HCT116 (cell line): ENCODE measurements at regions not wholly inside any gene's neighbourhood (a gene's known extent, or its start where the extent isn't known, plus 50 kb on each side); places are given as distances from the start of the nearest gene placed in this dataset.

ENCODE experiments used
- ATAC-seq: fragments of 200-7000 bp; cut with Tn5 transposase; 2 replicates; pipeline ENCODE4 v1.9.1; 2020; ENCODE audit warnings: mild to moderate bottlenecking, moderate library complexity
- BruUV-seq: library from RNA; stranded (reverse); fragments of 400-500 nt; replicated peaks from 2 replicates; lab custom pipeline; 2021; lab: Mats Ljungman, UMichigan
- CTCF ChIA-PET: fragments of 300-600 bp; sonication (Branson Sonifier 250); formaldehyde crosslinking; loops from one replicate; lab custom pipeline; 2021; ENCODE audit warnings: antibody characterized with exemption; lab: Charles Lee
- POLR2A ChIA-PET: fragments of 300-600, 350-600 bp; sonication (Branson Sonifier 250); formaldehyde crosslinking; loops from one replicate; lab custom pipeline; 2021; ENCODE audit warnings: antibody characterized with exemption; lab: Charles Lee
- RAD21 ChIA-PET, 2 experiments: fragments of 300-600 bp; sonication (Branson Sonifier 250); formaldehyde crosslinking; loops; one replicate each; lab custom pipeline; 2023; ENCODE audit warnings: low total read pairs in 2 of 2; ENCODE audit not compliant: uncharacterized antibody in 2 of 2, unreplicated experiment in 2 of 2, low non-redundant PET in 1 of 2; lab: Charles Lee
- DNase-seq: peaks from one replicate; pipeline ENCODE4 v3.0.0-alpha.2; 2010; ENCODE audit warnings: low read depth, low spot score
- H2AFZ ChIP-seq: fragments of 200-600 bp; shearing (Covaris generic), sonication (generic); 2 replicates; pipeline ENCODE4 v1.6.1; 2017; ENCODE audit warnings: low read depth, mixed run types, mixed read lengths, antibody characterized with exemption, low read length; ENCODE audit not compliant: poor library complexity, severe bottlenecking
- H3K27ac ChIP-seq: 2 replicates; pipeline ENCODE4 v1.5.1; 2012; ENCODE audit warnings: low read depth, low read length
- H3K27me3 ChIP-seq: fragments of 200-600 bp; sonication (generic); 2 replicates; pipeline ENCODE4 v1.6.1; 2016; ENCODE audit warnings: mixed run types, low read length, mixed read lengths; ENCODE audit not compliant: insufficient read depth
- H3K36me3 ChIP-seq, 2 experiments: fragments of 200-500 bp in 1 of 2; fragments of 200-600 bp in 1 of 2; sonication (Bioruptor generic) in 1 of 2; sonication (generic) in 1 of 2; 2 replicates each; pipeline versions ENCODE4 v1.5.1 to v1.6.1; 2014 to 2016; ENCODE audit warnings: low read length in 2 of 2, inconsistent platforms in 1 of 2, mixed read lengths in 1 of 2, mixed run types in 1 of 2; ENCODE audit not compliant: insufficient read depth in 2 of 2, control insufficient read depth in 1 of 2
- H3K4me1 ChIP-seq, 2 experiments: fragments of 200-600 bp in 1 of 2; sonication (generic) in 1 of 2; 2 replicates each; pipeline versions ENCODE4 v1.5.1 to v1.6.1; 2012 to 2017; ENCODE audit warnings: low read length in 2 of 2, inconsistent platforms in 1 of 2, mild to moderate bottlenecking in 1 of 2, mixed read lengths in 1 of 2, mixed run types in 1 of 2, moderate library complexity in 1 of 2; ENCODE audit not compliant: insufficient read depth in 2 of 2, control insufficient read depth in 1 of 2
- H3K4me2 ChIP-seq: fragments of 200-600 bp; sonication (generic); 2 replicates; pipeline ENCODE4 v1.6.1; 2017; ENCODE audit warnings: mixed run types, low read length, mixed read lengths
- H3K4me3 ChIP-seq, 2 experiments: fragments of 200-600 bp in 1 of 2; sonication (generic) in 1 of 2; replicated peaks in 1 of 2; 2 replicates each; pipeline ENCODE4 v1.5.1; 2011 to 2016; ENCODE audit warnings: low read length in 2 of 2, control low read depth in 1 of 2, low read depth in 1 of 2, mild to moderate bottlenecking in 1 of 2, mixed read lengths in 1 of 2, mixed run types in 1 of 2
- H3K79me2 ChIP-seq: fragments of 200-600 bp; sonication (generic); 2 replicates; pipeline ENCODE4 v1.6.1; 2017; ENCODE audit warnings: mild to moderate bottlenecking, mixed run types, low read length, moderate library complexity, mixed read lengths; ENCODE audit not compliant: insufficient read depth
- H3K9ac ChIP-seq: fragments of 200-600 bp; sonication (generic); 2 replicates; pipeline ENCODE4 v1.6.1; 2016; ENCODE audit warnings: low read length, mixed read lengths
- H3K9me2 ChIP-seq: fragments of 200-600 bp; sonication (generic), shearing (Covaris generic); 2 replicates; pipeline ENCODE4 v1.6.1; 2017; ENCODE audit warnings: mixed run types, mild to moderate bottlenecking, moderate library complexity; ENCODE audit not compliant: insufficient read depth
- H3K9me3 ChIP-seq, 2 experiments: fragments of 200-500 bp in 1 of 2; fragments of 200-600 bp in 1 of 2; sonication (Bioruptor generic) in 1 of 2; sonication (generic) in 1 of 2; 2 replicates each; pipeline ENCODE4 v1.6.1; 2014 to 2017; ENCODE audit warnings: low read length in 2 of 2, mixed read lengths in 2 of 2, inconsistent platforms in 1 of 2, low read depth in 1 of 2, mild to moderate bottlenecking in 1 of 2, mixed run types in 1 of 2, moderate library complexity in 1 of 2; ENCODE audit not compliant: control insufficient read depth in 1 of 2, insufficient read depth in 1 of 2
- H4K20me1 ChIP-seq: fragments of 200-600 bp; sonication (generic), shearing (Covaris generic); 2 replicates; pipeline ENCODE4 v1.6.1; 2017; ENCODE audit warnings: mixed run types, mild to moderate bottlenecking, moderate library complexity; ENCODE audit not compliant: insufficient read depth
- CBX3 ChIP-seq: IDR thresholded peaks from 2 replicates; pipeline ENCODE4 v1.6.1; 2012; ENCODE audit warnings: low read depth
- EGR1 ChIP-seq: IDR thresholded peaks from 2 replicates; pipeline ENCODE4 v1.6.1; 2012; ENCODE audit warnings: low read depth
- EZH2phosphoT487 ChIP-seq: fragments of 200-600 bp; IDR thresholded peaks from 2 replicates; pipeline ENCODE4 v1.6.1; 2018; ENCODE audit warnings: antibody characterized with exemption, borderline replicate concordance
- FOSL1 ChIP-seq: IDR thresholded peaks from 2 replicates; pipeline ENCODE4 v1.6.1; 2012; ENCODE audit warnings: low read depth
- JUND ChIP-seq: IDR thresholded peaks from 2 replicates; pipeline ENCODE4 v1.6.1; 2012
- POLR2A ChIP-seq: IDR thresholded peaks from 2 replicates; pipeline ENCODE4 v1.7.0; 2011; ENCODE audit warnings: borderline replicate concordance; ENCODE audit not compliant: insufficient read depth, insufficient read length; ENCODE audit errors: extremely low read depth
- POLR2AphosphoS5 ChIP-seq: IDR thresholded peaks from 2 replicates; pipeline ENCODE4 v1.6.1; 2011; ENCODE audit warnings: mild to moderate bottlenecking, low read depth, low read length, moderate library complexity
- RAD21 ChIP-seq: IDR thresholded peaks from 2 replicates; pipeline ENCODE4 v1.6.1; 2012; ENCODE audit warnings: low read depth, mild to moderate bottlenecking
- SP1 ChIP-seq: IDR thresholded peaks from 2 replicates; pipeline ENCODE4 v1.6.1; 2012; ENCODE audit warnings: low read depth
- SRF ChIP-seq: IDR thresholded peaks from 2 replicates; pipeline ENCODE4 v1.6.1; 2012; ENCODE audit warnings: low read depth
- YY1 ChIP-seq: IDR thresholded peaks from 2 replicates; pipeline ENCODE4 v1.6.1; 2011; ENCODE audit warnings: low read length, low read depth, moderate library complexity, mild to moderate bottlenecking; ENCODE audit not compliant: insufficient replicate concordance; ENCODE audit errors: extremely low read depth
- ZFX ChIP-seq: fragments of 450-650 bp; IDR thresholded peaks from 2 replicates; pipeline ENCODE4 v1.6.1; 2017
- ZNF274 ChIP-seq: fragments of 200-500 bp; sonication (Bioruptor generic); IDR thresholded peaks from 2 replicates; pipeline ENCODE4 v1.6.1; 2014; ENCODE audit warnings: mild to moderate bottlenecking, low read depth, low read length, inconsistent platforms
- intact Hi-C: fragments of 100-400 bp; cut with micrococcal nuclease; formaldehyde crosslinking; loops from 2 replicates; pipeline ENCODE4 v1.10.0; 2022
- TF ChIP-seq, protein P1 (sequence below): IDR thresholded peaks from 2 replicates; pipeline ENCODE4 v1.6.1; 2012; ENCODE audit warnings: low read depth
- TF ChIP-seq, protein P2 (sequence below): IDR thresholded peaks from 2 replicates; pipeline ENCODE4 v1.6.1; 2012

DNA sequence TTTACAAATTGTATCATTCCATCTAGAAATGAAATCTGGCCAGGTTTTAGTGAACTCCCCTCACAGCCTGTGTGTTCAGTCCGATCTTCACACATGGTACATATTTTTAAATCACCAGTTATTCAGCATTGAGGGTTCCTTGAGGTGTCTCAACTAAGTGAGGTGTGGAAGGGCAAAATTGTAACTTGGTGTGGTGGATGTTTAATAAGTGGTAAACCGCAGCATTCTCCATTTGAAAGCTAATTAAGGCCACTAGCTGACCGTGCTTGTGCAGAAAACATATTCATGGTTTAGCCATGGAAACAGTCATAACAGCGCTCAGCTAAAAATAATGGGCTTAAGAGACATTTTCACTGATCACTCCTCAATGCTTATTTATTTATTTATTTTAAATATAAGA is 786.2 kb upstream of the FANCL start:
- DNase-seq: no peak
- ATAC-seq: no peak
- Histone ChIP-seq H4K20me1 (no peaks in the 10 kb centered on the region), H3K79me2 (no peaks in the 10 kb centered on the region), H3K36me3 (no peaks in the 10 kb centered on the region), H3K27ac (no peak overlapping the region), H3K9me2 (no peaks in the 10 kb centered on the region), H3K4me3 (no peak overlapping the region), H3K4me1 (no peaks in the 10 kb centered on the region), H3K9ac (no peak overlapping the region), H3K4me2 (no peak overlapping the region), H3K27me3 (peaks cover 9% of the 10 kb centered on the region; the same call in 1 of the 2 replicates), H3K9me3 (no peaks in the 10 kb centered on the region), H2AFZ (no peak overlapping the region)
- POLR2A ChIA-PET: no interaction called here
- no TSS peak for BruUV-seq
- CTCF ChIA-PET: interaction anchor here (0.7 kb wide), 1 partner anchor 22 kb away, joined by 4 read pairs; no protein-coding TSS in a partner anchor
- TF ChIP-seq, protein P1, sequence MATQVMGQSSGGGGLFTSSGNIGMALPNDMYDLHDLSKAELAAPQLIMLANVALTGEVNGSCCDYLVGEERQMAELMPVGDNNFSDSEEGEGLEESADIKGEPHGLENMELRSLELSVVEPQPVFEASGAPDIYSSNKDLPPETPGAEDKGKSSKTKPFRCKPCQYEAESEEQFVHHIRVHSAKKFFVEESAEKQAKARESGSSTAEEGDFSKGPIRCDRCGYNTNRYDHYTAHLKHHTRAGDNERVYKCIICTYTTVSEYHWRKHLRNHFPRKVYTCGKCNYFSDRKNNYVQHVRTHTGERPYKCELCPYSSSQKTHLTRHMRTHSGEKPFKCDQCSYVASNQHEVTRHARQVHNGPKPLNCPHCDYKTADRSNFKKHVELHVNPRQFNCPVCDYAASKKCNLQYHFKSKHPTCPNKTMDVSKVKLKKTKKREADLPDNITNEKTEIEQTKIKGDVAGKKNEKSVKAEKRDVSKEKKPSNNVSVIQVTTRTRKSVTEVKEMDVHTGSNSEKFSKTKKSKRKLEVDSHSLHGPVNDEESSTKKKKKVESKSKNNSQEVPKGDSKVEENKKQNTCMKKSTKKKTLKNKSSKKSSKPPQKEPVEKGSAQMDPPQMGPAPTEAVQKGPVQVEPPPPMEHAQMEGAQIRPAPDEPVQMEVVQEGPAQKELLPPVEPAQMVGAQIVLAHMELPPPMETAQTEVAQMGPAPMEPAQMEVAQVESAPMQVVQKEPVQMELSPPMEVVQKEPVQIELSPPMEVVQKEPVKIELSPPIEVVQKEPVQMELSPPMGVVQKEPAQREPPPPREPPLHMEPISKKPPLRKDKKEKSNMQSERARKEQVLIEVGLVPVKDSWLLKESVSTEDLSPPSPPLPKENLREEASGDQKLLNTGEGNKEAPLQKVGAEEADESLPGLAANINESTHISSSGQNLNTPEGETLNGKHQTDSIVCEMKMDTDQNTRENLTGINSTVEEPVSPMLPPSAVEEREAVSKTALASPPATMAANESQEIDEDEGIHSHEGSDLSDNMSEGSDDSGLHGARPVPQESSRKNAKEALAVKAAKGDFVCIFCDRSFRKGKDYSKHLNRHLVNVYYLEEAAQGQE: no peak
- TF ChIP-seq FOSL1 (no peak), POLR2AphosphoS5 (no peak), ZNF274 (no peak), SRF (no peak), JUND (no peak), CBX3 (no peak), EZH2phosphoT487 (no peak), YY1 (no peak), ZFX (no peak), RAD21 (no peak), SP1 (no peak), POLR2A (no peak), EGR1 (no peak)
- TF ChIP-seq, protein P2, sequence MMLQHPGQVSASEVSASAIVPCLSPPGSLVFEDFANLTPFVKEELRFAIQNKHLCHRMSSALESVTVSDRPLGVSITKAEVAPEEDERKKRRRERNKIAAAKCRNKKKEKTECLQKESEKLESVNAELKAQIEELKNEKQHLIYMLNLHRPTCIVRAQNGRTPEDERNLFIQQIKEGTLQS: no peak
- intact Hi-C loops: no loop called here
- RAD21 ChIA-PET: no interaction called here
